ENCODE measurements at regions not wholly inside any gene's neighbourhood (a gene's known extent, or its start where the extent isn't known, plus 50 kb on each side); places are given as distances from the start of the nearest gene placed in this dataset.

DNA sequence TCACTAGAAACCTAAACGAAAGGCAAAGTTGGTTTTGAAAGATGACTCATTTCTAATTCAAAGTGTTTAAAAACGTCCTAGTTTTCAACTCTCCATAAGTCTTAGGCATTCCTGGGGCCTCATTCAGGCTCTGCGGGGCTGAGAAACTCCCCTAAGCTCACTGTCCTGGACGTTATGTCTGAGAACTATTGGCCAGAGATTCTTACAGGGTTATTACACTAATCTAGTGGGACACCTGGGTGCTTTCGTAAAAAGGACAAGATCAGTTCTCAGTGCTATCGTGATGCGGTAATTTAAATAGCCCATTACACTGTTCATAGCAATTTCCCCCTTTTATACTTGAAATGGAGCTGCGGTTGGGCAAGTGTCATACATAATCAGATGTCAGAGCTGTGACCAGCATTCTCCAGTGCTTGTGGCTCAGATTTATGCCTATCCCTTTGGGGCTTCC is 280.9 kb downstream of the QKI start:
- no peak overlapping the region for H3K27ac ChIP-seq
- no peaks in the 10 kb centered on the region for H3K27me3 ChIP-seq (replicated peaks; ENCODE audit: insufficient read depth)
- no peak overlapping the region for H3K4me3 ChIP-seq
- intact Hi-C loops (cut with DNase I): no loop called here
- no peaks in the 10 kb centered on the region for H3K36me3 ChIP-seq
- no peaks in the 10 kb centered on the region for H3K9me3 ChIP-seq
- WGBS: 49% methylated on average over 8 of the region's 8 CpGs
- H3K4me1 ChIP-seq (replicated peaks): no peaks in the 10 kb centered on the region
- no peak for DNase-seq (ENCODE audit: low spot score)
- TF ChIP-seq POLR2AphosphoS5 (IDR thresholded peaks at IDR 0.05): no peak
- no peak for TF ChIP-seq POLR2A (IDR thresholded peaks at IDR 0.05)
- TF ChIP-seq, protein P1, sequence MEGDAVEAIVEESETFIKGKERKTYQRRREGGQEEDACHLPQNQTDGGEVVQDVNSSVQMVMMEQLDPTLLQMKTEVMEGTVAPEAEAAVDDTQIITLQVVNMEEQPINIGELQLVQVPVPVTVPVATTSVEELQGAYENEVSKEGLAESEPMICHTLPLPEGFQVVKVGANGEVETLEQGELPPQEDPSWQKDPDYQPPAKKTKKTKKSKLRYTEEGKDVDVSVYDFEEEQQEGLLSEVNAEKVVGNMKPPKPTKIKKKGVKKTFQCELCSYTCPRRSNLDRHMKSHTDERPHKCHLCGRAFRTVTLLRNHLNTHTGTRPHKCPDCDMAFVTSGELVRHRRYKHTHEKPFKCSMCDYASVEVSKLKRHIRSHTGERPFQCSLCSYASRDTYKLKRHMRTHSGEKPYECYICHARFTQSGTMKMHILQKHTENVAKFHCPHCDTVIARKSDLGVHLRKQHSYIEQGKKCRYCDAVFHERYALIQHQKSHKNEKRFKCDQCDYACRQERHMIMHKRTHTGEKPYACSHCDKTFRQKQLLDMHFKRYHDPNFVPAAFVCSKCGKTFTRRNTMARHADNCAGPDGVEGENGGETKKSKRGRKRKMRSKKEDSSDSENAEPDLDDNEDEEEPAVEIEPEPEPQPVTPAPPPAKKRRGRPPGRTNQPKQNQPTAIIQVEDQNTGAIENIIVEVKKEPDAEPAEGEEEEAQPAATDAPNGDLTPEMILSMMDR (IDR thresholded peaks at IDR 0.05): no peak

DNA sequence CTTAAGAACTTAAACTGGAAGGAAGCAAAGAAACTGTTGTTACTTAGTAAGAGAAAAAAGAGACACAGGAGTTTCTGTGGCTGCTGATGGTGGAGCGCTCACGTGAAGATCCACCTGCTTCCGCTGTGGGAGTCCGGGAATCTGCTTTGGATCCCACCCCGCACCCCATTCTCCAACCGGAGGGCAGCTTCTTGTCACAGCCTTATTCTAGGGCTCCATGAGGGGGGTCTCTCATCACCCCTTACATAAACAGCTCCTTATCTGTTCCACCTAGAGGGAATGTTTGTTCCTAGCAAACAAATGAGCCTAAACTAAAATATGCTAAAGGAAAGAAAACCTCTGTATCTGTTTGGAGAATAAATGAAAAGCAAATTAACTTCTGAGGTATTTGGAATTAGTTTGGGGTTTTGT is 280.5 kb downstream of the QKI start:
- Histone ChIP-seq H3K9me3 (no peaks in the 10 kb centered on the region), H3K27ac (no peak overlapping the region), H3K4me3 (no peak overlapping the region), H3K4me1 (replicated peaks) (no peaks in the 10 kb centered on the region), H3K27me3 (replicated peaks; ENCODE audit: insufficient read depth) (no peaks in the 10 kb centered on the region), H3K36me3 (no peaks in the 10 kb centered on the region)
- TF ChIP-seq POLR2AphosphoS5 (IDR thresholded peaks at IDR 0.05) (no peak), POLR2A (IDR thresholded peaks at IDR 0.05) (no peak)
- TF ChIP-seq, protein P1 (IDR thresholded peaks at IDR 0.05): no peak
- intact Hi-C loops (cut with DNase I): no loop called here
- whole genome bisulfite sequencing: 57% methylated on average over 6 of the region's 6 CpGs
- no peak for DNase-seq (ENCODE audit: low spot score)

DNA sequence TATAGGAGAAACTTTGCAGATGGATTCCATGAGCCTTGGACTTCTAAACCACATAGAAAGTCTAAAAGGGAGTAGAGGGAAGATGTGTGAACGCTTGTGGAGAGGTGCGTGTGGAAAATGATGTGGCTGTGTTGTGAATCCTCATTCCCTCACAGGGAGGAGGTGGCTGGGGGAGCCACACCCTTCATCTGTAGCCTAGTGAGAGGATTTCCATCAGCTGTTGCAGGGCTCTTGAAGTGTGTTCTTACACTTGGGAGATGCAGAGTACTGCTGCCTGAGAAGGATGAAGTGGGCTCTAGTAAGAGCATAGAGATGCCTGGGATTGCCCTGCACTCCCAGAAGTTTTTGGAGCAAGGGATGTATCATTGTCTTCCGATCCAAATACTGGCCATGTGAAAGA is 279.6 kb downstream of the QKI start:
- DNase-seq (ENCODE audit: low spot score): no peak
- Histone ChIP-seq H3K36me3 (no peaks in the 10 kb centered on the region), H3K4me1 (replicated peaks) (no peaks in the 10 kb centered on the region), H3K27me3 (replicated peaks; ENCODE audit: insufficient read depth) (no peaks in the 10 kb centered on the region), H3K4me3 (no peak overlapping the region), H3K9me3 (no peaks in the 10 kb centered on the region), H3K27ac (no peak overlapping the region)
- intact Hi-C loops (cut with DNase I): no loop called here
- TF ChIP-seq POLR2AphosphoS5 (IDR thresholded peaks at IDR 0.05) (no peak), POLR2A (IDR thresholded peaks at IDR 0.05) (no peak)
- TF ChIP-seq, protein P1 (IDR thresholded peaks at IDR 0.05): no peak
- 95% methylated on average over 3 of the region's 3 CpGs for WGBS

DNA sequence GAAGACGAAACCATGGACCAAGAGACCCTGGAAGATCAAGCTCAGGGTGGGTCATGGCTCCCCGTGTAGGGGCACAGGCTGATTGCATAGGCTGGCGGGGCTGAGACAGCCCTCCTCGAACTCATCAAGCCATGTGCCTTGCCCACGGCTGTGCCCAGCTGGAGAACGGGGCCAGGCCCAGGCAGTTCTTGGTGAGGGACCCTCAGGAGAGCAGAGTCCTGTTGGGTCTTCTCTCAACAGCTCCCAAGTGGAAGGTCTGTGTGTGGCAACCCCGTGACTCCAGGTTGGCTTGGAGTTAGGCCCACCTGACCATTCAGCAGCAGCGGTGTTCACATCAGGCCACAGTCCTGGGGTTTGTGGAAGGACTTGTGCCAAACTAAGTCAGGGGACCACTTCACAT is 276.5 kb downstream of the QKI start:
- no peak for DNase-seq (ENCODE audit: low spot score)

More for the DNA sequence above, 276.5 kb downstream of the QKI start:
- WGBS: 96% methylated on average over 7 of the region's 8 CpGs
- TF ChIP-seq, protein P1 (IDR thresholded peaks at IDR 0.05): no peak
- TF ChIP-seq POLR2AphosphoS5 (IDR thresholded peaks at IDR 0.05) (no peak), POLR2A (IDR thresholded peaks at IDR 0.05) (no peak)
- Histone ChIP-seq H3K27me3 (replicated peaks; ENCODE audit: insufficient read depth) (no peaks in the 10 kb centered on the region), H3K36me3 (no peaks in the 10 kb centered on the region), H3K4me1 (replicated peaks) (no peaks in the 10 kb centered on the region), H3K27ac (no peak overlapping the region), H3K4me3 (no peak overlapping the region), H3K9me3 (no peaks in the 10 kb centered on the region)
- intact Hi-C loops (cut with DNase I): no loop called here
